Calu3 (cell line): ENCODE measurements at regions not wholly inside any gene's neighbourhood (a gene's known extent, or its start where the extent isn't known, plus 50 kb on each side); places are given as distances from the start of the nearest gene placed in this dataset.

Source experiments
- BruUV-seq: library from RNA; stranded (reverse); fragments of 400-500 nt; replicated peaks from 2 replicates; lab custom pipeline; 2021; lab: Mats Ljungman, UMichigan
- CTCF ChIA-PET: fragments of 300-600 bp; sonication (Branson Sonifier 250); formaldehyde crosslinking; loops from one replicate; lab custom pipeline; 2022; ENCODE audit warnings: antibody characterized with exemption; lab: Charles Lee
- DNase-seq: peaks from one replicate; pipeline ENCODE4 v3.0.0; 2022
- H3K27ac Mint-ChIP-seq: one replicate; pipeline ENCODE4 v1.8.0; 2022; ENCODE audit warnings: mixed read lengths; ENCODE audit not compliant: unreplicated experiment
- H3K27me3 Mint-ChIP-seq: one replicate; pipeline ENCODE4 v1.8.0; 2022; ENCODE audit warnings: mixed read lengths; ENCODE audit not compliant: unreplicated experiment
- H3K36me3 Mint-ChIP-seq: one replicate; pipeline ENCODE4 v1.8.0; 2022; ENCODE audit warnings: mild to moderate bottlenecking, moderate library complexity, mixed read lengths; ENCODE audit not compliant: insufficient read depth, unreplicated experiment
- H3K4me1 Mint-ChIP-seq: one replicate; pipeline ENCODE4 v1.8.0; 2022; ENCODE audit warnings: mild to moderate bottlenecking, low read depth, mixed read lengths; ENCODE audit not compliant: unreplicated experiment
- H3K4me3 Mint-ChIP-seq: one replicate; pipeline ENCODE4 v1.8.0; 2022; ENCODE audit warnings: mild to moderate bottlenecking, low read depth, moderate library complexity, mixed read lengths; ENCODE audit not compliant: unreplicated experiment
- H3K9me3 Mint-ChIP-seq: one replicate; pipeline ENCODE4 v1.8.0; 2022; ENCODE audit warnings: low read depth, mixed read lengths; ENCODE audit not compliant: unreplicated experiment
- CTCF ChIP-seq: fragments of 200-600 bp; IDR thresholded peaks from one replicate; pipeline ENCODE4 v1.8.0; 2022; ENCODE audit warnings: antibody characterized with exemption; ENCODE audit not compliant: unreplicated experiment
- intact Hi-C: fragments of 100-400 bp; cut with micrococcal nuclease; formaldehyde crosslinking; loops from one replicate; pipeline ENCODE4 v1.10.0; 2022; ENCODE audit not compliant: unreplicated experiment

GRCh38 chr10:108048898-108049297 lies 884.4 kb upstream of the SORCS1 start:
- H3K4me1 Mint-ChIP-seq, result no peaks in the 10 kb centered on the region

GRCh38 chr10:108039821-108040584 lies 875.5 kb upstream of the SORCS1 start:
- Mint-ChIP-seq H3K9me3 (peaks cover 11% of the 10 kb centered on the region), H3K27ac (no peak overlapping the region), H3K4me3 (no peak overlapping the region), H3K4me1 (no peaks in the 10 kb centered on the region), H3K27me3 (no peaks in the 10 kb centered on the region), H3K36me3 (no peaks in the 10 kb centered on the region)
- intact Hi-C loops, result no loop called here
- no peak for TF ChIP-seq CTCF
- DNase-seq, result no peak
- CTCF ChIA-PET, result no interaction called here
- no TSS peak for BruUV-seq

More at GRCh38 chr10:108048898-108049297, 884.4 kb upstream of the SORCS1 start:
- TF ChIP-seq CTCF, result no peak
- Mint-ChIP-seq H3K27me3 (no peaks in the 10 kb centered on the region), H3K9me3 (peaks cover 6% of the 10 kb centered on the region), H3K4me3 (no peak overlapping the region), H3K27ac (no peak overlapping the region), H3K36me3 (no peaks in the 10 kb centered on the region)
- intact Hi-C loops, result no loop called here
- no peak for DNase-seq
- CTCF ChIA-PET, result no interaction called here
- BruUV-seq, result no TSS peak

- no peaks in the 10 kb centered on the region for H3K36me3 Mint-ChIP-seq
- H3K27ac Mint-ChIP-seq, result no peak overlapping the region
- BruUV-seq, result no TSS peak
- peaks cover 12% of the 10 kb centered on the region for H3K9me3 Mint-ChIP-seq
- no peak for TF ChIP-seq CTCF
- CTCF ChIA-PET, result no interaction called here
- no peak for DNase-seq
- no peak overlapping the region for H3K4me3 Mint-ChIP-seq
- no peaks in the 10 kb centered on the region for H3K4me1 Mint-ChIP-seq
- intact Hi-C loops, result no loop called here
- no peaks in the 10 kb centered on the region for H3K27me3 Mint-ChIP-seq
Observed at GRCh38 chr10:108037061-108037460, 872.6 kb upstream of the SORCS1 start.

GRCh38 chr10:108036265-108036664 lies 871.8 kb upstream of the SORCS1 start:
- Mint-ChIP-seq H3K27me3 (no peaks in the 10 kb centered on the region), H3K9me3 (peaks cover 12% of the 10 kb centered on the region), H3K36me3 (no peaks in the 10 kb centered on the region), H3K4me3 (no peak overlapping the region), H3K4me1 (no peaks in the 10 kb centered on the region), H3K27ac (no peak overlapping the region)
- BruUV-seq, result no TSS peak
- DNase-seq, result no peak
- intact Hi-C loops, result no loop called here
- no peak for TF ChIP-seq CTCF
- CTCF ChIA-PET, result no interaction called here
